GM19395 (cell line): ENCODE measurements at regions not wholly inside any gene's neighbourhood (a gene's known extent, or its start where the extent isn't known, plus 50 kb on each side); places are given as distances from the start of the nearest gene placed in this dataset.
"Not testable (repeated sequence)": the region's sequence is repeated elsewhere in the genome, so short reads cannot be mapped to it uniquely, and the experiment has no call there.

Source experiments
- ATAC-seq: cut with Tn5 transposase; IDR thresholded peaks from one replicate; pipeline ENCODE4 v1.9.1; 2021; ENCODE audit warnings: mild to moderate bottlenecking, moderate library complexity; ENCODE audit not compliant: unreplicated experiment

GRCh38 chr2:154963511-154963910 is 265.0 kb downstream of the KCNJ3 start:
- ATAC-seq, result no peak

DNA sequence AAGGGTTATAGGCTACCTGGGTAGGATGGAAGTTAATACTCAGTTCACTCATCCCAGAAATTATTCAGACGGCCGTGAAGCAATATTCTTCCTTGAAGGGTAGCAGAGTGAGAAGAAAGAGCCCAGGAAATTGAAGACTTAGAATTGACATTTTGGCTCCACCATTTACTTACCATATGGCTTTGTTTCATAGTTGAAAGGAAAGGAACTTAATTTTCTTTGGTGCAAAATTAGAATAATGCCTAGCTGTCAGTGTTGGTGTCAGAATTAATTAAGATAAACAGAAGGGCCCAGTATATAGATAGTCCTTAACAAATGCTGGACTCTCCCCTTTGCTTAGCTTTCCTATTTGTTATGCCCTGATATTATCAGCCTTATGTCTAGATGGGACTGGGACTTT is 263.2 kb downstream of the KCNJ3 start:
- peak; percentile 10 for ATAC-seq

- ATAC-seq, result peak; percentile 82
Observed at GRCh38 chr2:154960802-154961583, 262.5 kb downstream of the KCNJ3 start.

DNA sequence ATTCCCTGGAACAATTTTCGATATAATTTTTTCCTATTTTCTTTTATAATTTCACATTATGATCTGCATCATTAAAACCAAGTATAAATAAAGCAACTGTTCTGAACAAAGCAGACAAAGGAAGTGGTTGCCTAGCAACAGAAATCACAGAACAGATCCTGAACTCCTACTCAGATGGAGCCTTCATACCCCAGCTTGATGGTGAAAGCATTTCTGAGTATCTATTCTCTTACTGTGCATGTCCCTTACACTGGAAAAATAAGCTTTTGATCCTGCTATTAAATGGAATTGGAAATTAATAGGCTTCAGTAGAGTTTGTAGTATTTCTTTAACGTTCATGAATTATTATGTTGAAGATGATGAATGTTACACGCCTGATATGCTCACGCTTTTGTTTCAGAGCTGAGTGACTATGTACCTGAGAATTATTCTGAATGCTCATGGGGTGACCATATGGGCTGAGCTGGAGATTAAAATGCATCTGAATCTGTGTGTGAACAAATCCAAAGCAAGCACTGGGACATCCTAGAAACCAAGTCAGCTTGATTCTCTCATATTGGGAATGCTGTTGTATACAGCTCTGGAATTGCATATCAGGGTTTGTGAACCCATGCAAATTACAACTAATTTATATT is 254.0 kb downstream of the KCNJ3 start:
- no peak for ATAC-seq

DNA sequence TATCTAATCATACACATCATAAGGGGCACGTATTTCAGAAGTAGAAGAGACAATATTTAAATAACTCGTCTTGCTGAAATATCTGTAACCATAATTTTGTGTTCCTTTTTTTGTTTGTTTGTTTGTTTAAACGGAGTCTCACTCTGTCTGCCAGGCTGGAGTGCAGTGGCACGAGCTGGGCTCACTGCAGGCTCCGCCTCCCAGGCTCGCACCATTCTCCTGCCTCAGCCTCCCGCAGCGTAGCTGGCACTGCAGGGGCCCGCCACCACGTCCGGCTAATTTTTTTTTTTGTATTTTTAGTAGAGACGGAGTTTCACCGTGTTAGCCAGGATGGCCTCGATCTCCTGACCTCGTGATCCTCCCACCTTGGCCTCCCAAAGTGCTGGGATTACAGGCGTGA is 248.9 kb downstream of the KCNJ3 start:
- not testable (repeated sequence) for ATAC-seq

DNA sequence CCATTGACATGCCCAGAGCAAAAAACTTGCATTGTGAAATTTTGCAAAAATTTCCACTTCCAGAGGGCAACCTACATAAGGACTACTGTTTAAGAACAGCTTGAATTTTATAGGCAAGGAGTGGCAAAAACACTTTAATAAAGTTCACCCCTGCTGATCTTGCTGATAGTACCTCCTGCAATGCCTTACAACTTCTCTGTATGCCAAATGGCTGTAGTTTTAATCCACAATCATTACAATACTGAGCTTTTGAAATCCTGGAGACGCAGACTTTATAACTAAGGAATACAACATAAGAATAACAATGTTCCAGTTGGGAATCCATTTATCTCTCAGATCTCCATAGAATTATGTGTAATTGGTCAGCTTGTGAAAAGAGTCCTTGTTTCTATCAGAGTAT is 247.5 kb downstream of the KCNJ3 start:
- ATAC-seq, result no peak

GRCh38 chr2:154941379-154941778 is 242.9 kb downstream of the KCNJ3 start:
- no peak for ATAC-seq

DNA sequence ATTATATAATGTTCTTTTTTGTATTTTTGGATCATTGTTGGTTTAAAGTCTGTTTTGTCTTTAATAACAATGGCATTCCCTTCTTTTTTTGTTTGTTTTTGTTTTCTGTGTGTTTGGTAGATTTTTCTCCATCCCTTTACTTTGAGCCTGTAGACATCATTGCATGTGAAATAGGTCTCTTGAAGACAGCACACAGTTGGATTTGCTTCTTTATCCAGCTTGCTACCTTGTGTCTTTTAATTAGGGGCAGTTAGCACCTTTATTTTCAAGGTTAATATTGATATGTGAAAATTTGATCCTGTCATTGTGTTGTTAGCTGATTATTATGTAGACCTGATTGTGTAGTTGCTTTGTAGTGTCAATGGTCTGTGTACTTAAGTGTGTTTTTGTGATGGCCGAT is 235.7 kb downstream of the KCNJ3 start:
- no peak for ATAC-seq

GRCh38 chr2:154924531-154924930 is 226.0 kb downstream of the KCNJ3 start:
- no peak for ATAC-seq

DNA sequence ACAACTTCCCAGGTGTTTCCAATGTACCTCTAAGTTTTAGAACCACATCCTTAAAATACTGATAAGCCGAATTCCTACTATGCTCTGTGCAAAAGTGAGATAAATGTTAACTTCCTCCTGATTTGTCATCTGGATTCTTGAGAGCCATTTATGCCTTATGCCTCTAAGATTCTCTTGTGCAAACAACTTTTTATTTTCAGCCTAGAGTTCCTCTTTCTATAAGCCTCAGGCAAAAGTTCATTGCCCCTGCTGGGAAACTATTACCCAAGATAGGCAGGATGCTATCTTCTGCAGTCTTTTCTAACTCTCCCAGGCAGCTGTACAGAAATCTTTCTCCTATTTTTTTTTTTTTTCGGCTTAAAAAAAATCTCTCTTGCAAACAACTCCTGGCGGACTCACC is 216.1 kb downstream of the KCNJ3 start:
- ATAC-seq, result no peak

DNA sequence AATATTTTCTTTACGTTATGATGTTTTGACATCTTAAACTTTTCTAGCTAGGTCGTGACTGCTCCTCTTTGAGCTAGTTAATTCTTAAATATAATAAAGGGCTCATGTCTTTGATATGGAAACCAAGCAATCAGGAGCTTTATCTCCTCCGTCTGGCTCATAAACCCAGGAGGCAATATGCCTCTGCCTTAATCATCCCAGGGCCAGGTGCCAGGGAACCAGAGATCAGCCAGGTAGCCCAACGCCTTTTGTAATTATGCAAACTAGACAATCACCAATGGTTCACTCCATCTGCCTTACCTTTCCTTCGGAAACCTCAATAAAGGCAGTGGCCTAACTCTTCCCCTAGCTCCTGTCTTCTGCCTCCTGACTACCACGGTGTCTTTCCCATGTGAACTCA is 213.7 kb downstream of the KCNJ3 start:
- no peak for ATAC-seq

DNA sequence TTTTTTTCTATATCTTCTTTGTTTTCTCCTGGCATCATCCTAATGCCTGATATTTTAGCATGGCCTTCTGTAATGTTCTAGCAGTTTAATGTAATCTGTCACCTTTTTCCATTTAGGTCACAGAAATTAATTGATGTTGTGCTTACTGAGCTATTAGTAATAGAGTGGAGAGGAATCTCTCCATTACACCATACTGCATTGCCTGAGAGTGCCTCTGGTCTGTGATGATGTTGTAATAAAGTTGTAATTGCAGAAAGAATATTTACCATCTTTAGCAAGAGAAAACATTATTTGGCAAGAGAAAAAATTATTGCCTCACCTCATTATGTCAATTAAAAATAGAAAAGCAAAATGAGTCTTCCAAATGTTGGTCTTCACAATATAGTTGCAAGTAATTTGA is 213.2 kb downstream of the KCNJ3 start:
- no peak for ATAC-seq

GRCh38 chr2:154910701-154911100 is 212.2 kb downstream of the KCNJ3 start:
- no peak for ATAC-seq

DNA sequence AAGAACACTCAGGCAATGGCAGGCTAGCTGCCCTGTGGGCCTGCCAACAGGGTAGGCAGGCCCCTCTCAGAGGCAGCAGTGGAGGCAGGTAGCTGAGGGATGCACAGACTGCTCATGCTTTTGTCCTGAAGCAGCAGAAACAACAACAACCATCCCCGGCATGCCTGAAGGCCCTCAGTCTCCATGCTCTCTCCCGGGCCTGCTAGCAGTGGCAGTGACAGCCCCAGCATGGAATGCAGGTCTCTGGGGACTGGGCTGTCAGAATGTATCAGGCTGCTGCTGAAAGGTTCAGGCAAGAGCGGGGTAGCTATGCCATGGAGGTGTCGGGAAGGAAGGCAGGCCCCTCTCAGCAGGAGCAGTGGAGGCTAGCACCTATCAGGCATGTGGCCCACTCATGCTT is 209.8 kb downstream of the KCNJ3 start:
- no peak for ATAC-seq
